ENCODE measurements at regions not wholly inside any gene's neighbourhood (a gene's known extent, or its start where the extent isn't known, plus 50 kb on each side); places are given as distances from the start of the nearest gene placed in this dataset.

DNA sequence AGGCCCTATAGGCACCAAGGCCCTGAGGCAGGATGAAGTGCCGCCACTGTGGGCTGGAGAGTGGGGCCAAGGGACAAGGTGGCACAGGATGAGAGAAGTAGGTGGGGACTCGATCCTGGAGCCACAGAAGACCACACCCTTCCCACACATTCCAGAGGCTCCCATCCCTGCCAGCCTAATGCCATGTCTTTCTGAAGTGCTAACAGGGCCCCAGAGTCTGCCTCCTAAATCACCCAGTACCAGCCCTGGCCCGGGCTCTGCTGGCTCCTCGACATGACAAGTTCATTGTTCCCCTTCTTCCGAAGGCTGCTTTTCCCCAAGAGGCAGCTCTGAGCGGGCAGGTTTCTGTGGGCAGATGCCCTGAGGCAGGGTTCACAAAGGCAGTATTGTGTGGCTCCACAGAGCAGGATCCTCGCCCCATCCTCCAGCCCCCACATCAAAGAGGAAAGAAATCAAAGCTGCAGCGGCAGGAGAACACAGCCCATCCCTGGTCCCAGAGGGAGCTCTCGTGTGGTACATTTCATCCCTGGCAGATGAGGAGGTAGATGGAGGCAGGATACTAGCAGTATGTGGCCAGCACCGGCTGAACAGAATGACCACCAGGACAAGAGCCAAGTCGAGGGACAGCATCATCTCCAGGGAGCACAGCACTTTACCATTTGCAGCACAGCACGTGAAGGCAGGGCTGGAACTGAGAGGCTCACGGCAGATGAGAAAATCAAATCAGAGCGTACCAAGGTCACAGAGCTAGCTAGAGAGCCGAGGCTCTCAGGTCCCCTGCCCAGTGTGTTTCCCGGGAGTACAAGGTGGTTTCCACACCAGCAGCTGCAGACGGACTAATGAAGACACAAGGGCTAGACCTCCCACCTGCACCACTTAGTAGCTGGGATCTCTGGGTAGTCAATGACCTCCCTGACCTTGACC is 64.8 kb downstream of the SYF2 start (continued):
- TF ChIP-seq ZNF503 (CRISPR knock-in tag; IDR thresholded peaks at IDR 0.05) (no peak), SRY (CRISPR knock-in tag; IDR thresholded peaks at IDR 0.05) (no peak), ZNF777 (CRISPR knock-in tag; IDR thresholded peaks at IDR 0.05) (no peak), CCAR2 (optimal IDR thresholded peaks at IDR 0.05; ENCODE audit: low read depth, low read length) (no peak), KDM1A (CRISPR knock-in tag; IDR thresholded peaks at IDR 0.05) (peak; percentile 98), ZNF121 (CRISPR knock-in tag; IDR thresholded peaks at IDR 0.05) (peak; percentile 20; the same call in 1 of the 2 replicates), EHMT2 (IDR thresholded peaks at IDR 0.05; ENCODE audit: borderline replicate concordance, low read depth, low read length) (no peak), ZXDC (CRISPR knock-in tag; IDR thresholded peaks at IDR 0.05) (no peak), GFI1 (CRISPR knock-in tag; IDR thresholded peaks at IDR 0.05; ENCODE audit: borderline replicate concordance) (peak; percentile 98), DPF2 (CRISPR knock-in tag; IDR thresholded peaks at IDR 0.05; ENCODE audit: borderline replicate concordance, low read depth) (peak; percentile 64; the same call in 1 of the 2 replicates), UBTF (CRISPR knock-in tag; IDR thresholded peaks at IDR 0.05) (peak; percentile 75), ZNF670 (CRISPR knock-in tag; IDR thresholded peaks at IDR 0.05; ENCODE audit: borderline replicate concordance) (no peak), KAT8 (CRISPR knock-in tag; IDR thresholded peaks at IDR 0.05) (peak; percentile 29; the same call in 1 of the 2 replicates), SAFB2 (CRISPR knock-in tag; IDR thresholded peaks at IDR 0.05; ENCODE audit: borderline replicate concordance, low read depth) (no peak; the same call in 1 of the 2 replicates), DNMT1 (CRISPR knock-in tag; IDR thresholded peaks at IDR 0.05) (no peak), ZNF205 (CRISPR knock-in tag; IDR thresholded peaks at IDR 0.05) (no peak; the same call in 1 of the 2 replicates), YEATS4 (CRISPR knock-in tag; IDR thresholded peaks at IDR 0.05; ENCODE audit: borderline replicate concordance) (no peak), SP1 (IDR thresholded peaks at IDR 0.05) (no peak), SP1 (CRISPR knock-in tag; IDR thresholded peaks at IDR 0.05) (no peak)
- TF ChIP-seq, protein P1, sequence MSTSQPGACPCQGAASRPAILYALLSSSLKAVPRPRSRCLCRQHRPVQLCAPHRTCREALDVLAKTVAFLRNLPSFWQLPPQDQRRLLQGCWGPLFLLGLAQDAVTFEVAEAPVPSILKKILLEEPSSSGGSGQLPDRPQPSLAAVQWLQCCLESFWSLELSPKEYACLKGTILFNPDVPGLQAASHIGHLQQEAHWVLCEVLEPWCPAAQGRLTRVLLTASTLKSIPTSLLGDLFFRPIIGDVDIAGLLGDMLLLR (CRISPR knock-in tag; IDR thresholded peaks at IDR 0.05) = no peak
- TF ChIP-seq, protein P2, sequence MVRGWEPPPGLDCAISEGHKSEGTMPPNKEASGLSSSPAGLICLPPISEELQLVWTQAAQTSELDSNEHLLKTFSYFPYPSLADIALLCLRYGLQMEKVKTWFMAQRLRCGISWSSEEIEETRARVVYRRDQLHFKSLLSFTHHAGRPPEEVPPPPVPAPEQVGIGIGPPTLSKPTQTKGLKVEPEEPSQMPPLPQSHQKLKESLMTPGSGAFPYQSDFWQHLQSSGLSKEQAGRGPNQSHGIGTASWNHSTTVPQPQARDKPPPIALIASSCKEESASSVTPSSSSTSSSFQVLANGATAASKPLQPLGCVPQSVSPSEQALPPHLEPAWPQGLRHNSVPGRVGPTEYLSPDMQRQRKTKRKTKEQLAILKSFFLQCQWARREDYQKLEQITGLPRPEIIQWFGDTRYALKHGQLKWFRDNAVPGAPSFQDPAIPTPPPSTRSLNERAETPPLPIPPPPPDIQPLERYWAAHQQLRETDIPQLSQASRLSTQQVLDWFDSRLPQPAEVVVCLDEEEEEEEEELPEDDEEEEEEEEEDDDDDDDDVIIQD (CRISPR knock-in tag; IDR thresholded peaks at IDR 0.05; ENCODE audit: low read depth) = peak; percentile 54

All from HepG2 (cell line).